GM12892 (cell line): ENCODE measurements at regions not wholly inside any gene's neighbourhood (a gene's known extent, or its start where the extent isn't known, plus 50 kb on each side); places are given as distances from the start of the nearest gene placed in this dataset.

ENCODE experiments used
- POLR2A ChIP-seq: IDR thresholded peaks from 2 replicates; pipeline ENCODE4 v1.6.1; 2011; ENCODE audit warnings: low read depth, low read length, control low read depth
- POLR2AphosphoS5 ChIP-seq: IDR thresholded peaks from 2 replicates; pipeline ENCODE4 v1.6.1; 2011; ENCODE audit warnings: low read depth, low read length, control low read depth

- TF ChIP-seq POLR2A (no peak), POLR2AphosphoS5 (no peak)
Measured at GRCh38 chr4:23207059-23207458, 514.3 kb downstream of the GBA3 start.
